ENCODE measurements at regions not wholly inside any gene's neighbourhood (a gene's known extent, or its start where the extent isn't known, plus 50 kb on each side); places are given as distances from the start of the nearest gene placed in this dataset.

GRCh38 chr7:156028521-156028920 lies 216.3 kb upstream of the SHH start:
- H3K27ac ChIP-seq: no peak overlapping the region
- H3K36me3 ChIP-seq: no peaks in the 10 kb centered on the region
- no peaks in the 10 kb centered on the region for H3K4me1 ChIP-seq
- DNase-seq: no peak
- intact Hi-C loops (cut with DNase I; ENCODE audit: low total_unique reads): no loop called here
- H3K4me3 ChIP-seq: no peak overlapping the region
- H3K9me3 ChIP-seq: no peaks in the 10 kb centered on the region
- peaks cover 0 to 4% of the 10 kb centered on the region in 2 donors for H3K27me3 ChIP-seq
- TF ChIP-seq, protein P1, sequence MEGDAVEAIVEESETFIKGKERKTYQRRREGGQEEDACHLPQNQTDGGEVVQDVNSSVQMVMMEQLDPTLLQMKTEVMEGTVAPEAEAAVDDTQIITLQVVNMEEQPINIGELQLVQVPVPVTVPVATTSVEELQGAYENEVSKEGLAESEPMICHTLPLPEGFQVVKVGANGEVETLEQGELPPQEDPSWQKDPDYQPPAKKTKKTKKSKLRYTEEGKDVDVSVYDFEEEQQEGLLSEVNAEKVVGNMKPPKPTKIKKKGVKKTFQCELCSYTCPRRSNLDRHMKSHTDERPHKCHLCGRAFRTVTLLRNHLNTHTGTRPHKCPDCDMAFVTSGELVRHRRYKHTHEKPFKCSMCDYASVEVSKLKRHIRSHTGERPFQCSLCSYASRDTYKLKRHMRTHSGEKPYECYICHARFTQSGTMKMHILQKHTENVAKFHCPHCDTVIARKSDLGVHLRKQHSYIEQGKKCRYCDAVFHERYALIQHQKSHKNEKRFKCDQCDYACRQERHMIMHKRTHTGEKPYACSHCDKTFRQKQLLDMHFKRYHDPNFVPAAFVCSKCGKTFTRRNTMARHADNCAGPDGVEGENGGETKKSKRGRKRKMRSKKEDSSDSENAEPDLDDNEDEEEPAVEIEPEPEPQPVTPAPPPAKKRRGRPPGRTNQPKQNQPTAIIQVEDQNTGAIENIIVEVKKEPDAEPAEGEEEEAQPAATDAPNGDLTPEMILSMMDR (IDR thresholded peaks at IDR 0.05): no peak

GRCh38 chr7:156027821-156028220 lies 215.6 kb upstream of the SHH start:
- TF ChIP-seq, protein P1 (IDR thresholded peaks at IDR 0.05): no peak
- Histone ChIP-seq H3K27me3 (peaks cover 0 to 4% of the 10 kb centered on the region in 2 donors), H3K36me3 (no peaks in the 10 kb centered on the region), H3K9me3 (no peaks in the 10 kb centered on the region), H3K4me3 (no peak overlapping the region), H3K27ac (no peak overlapping the region), H3K4me1 (no peaks in the 10 kb centered on the region)
- intact Hi-C loops (cut with DNase I; ENCODE audit: low total_unique reads): no loop called here
- no peak for DNase-seq

GRCh38 chr7:156026603-156027002 lies 214.3 kb upstream of the SHH start:
- no peak overlapping the region for H3K27ac ChIP-seq
- H3K4me1 ChIP-seq: no peaks in the 10 kb centered on the region
- H3K4me3 ChIP-seq: no peak overlapping the region
- peaks cover 0 to 4% of the 10 kb centered on the region in 2 donors for H3K27me3 ChIP-seq
- DNase-seq: no peak
- intact Hi-C loops (cut with DNase I; ENCODE audit: low total_unique reads): no loop called here
- TF ChIP-seq, protein P1 (IDR thresholded peaks at IDR 0.05): no peak
- no peaks in the 10 kb centered on the region for H3K9me3 ChIP-seq
- H3K36me3 ChIP-seq: no peaks in the 10 kb centered on the region

DNA sequence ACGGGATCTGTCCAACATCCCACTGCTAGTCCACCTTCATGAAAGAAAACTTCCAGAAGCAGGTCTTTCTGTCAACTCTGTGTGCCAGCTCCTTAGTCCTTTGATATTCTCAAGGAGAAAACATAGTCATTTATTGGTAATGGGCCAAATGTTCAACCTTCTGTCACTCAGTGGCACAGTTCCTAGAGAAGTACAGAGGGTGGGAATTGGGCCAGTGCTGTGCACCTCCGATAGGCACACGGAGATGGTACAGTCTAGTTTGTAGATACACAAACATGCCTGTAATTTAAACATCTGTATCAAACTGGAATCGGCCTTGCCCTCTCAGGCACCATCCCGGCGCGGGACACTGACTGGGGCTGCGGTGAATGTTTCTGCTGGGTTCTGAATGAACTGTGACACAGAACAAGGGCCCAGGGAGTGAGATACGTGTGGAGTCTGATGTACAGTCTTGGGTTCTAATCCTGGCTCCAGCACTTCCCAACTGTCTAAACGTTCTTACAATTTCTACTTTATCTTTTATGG lies 213.9 kb upstream of the SHH start:
- no peaks in the 10 kb centered on the region for H3K4me1 ChIP-seq
- intact Hi-C loops (cut with DNase I; ENCODE audit: low total_unique reads): no loop called here
- no peak for DNase-seq
- H3K27me3 ChIP-seq: peaks cover 0 to 4% of the 10 kb centered on the region in 2 donors
- no peak overlapping the region for H3K27ac ChIP-seq
- no peaks in the 10 kb centered on the region for H3K36me3 ChIP-seq
- no peak overlapping the region for H3K4me3 ChIP-seq
- H3K9me3 ChIP-seq: no peaks in the 10 kb centered on the region
- TF ChIP-seq, protein P1 (IDR thresholded peaks at IDR 0.05): no peak

DNA sequence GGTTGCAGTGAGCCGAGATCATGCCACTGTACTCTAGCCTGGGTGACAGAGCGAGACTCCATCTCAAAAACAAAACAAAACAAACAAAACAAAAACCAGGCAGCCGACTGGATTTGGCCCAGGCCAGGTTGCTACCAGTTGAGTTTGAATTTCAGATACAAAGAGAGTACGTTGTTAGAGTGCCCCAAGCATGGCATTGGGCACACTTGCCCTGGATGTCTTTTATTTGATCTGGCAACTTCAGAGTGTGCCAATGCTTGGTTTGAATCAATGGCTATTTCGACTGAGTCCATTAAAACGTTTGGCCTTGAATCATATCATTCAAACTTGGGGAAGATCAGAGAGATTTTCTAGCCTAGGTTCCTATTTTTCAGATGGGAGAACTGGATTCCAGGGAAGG lies 213.4 kb upstream of the SHH start:
- Histone ChIP-seq H3K4me1 (no peaks in the 10 kb centered on the region), H3K4me3 (no peak overlapping the region), H3K27ac (no peak overlapping the region), H3K27me3 (peaks cover 0 to 4% of the 10 kb centered on the region in 2 donors), H3K36me3 (no peaks in the 10 kb centered on the region), H3K9me3 (no peaks in the 10 kb centered on the region)
- intact Hi-C loops (cut with DNase I; ENCODE audit: low total_unique reads): no loop called here
- DNase-seq: no peak
- TF ChIP-seq, protein P1 (IDR thresholded peaks at IDR 0.05): no peak

GRCh38 chr7:156024201-156024600 lies 211.9 kb upstream of the SHH start:
- Histone ChIP-seq H3K9me3 (peaks cover 0 to 7% (median 0%) of the 10 kb centered on the region in 3 donors), H3K4me3 (no peak overlapping the region), H3K36me3 (no peaks in the 10 kb centered on the region), H3K27me3 (peaks cover 0 to 4% of the 10 kb centered on the region in 2 donors), H3K4me1 (no peaks in the 10 kb centered on the region), H3K27ac (no peak overlapping the region)
- intact Hi-C loops (cut with DNase I; ENCODE audit: low total_unique reads): no loop called here
- TF ChIP-seq, protein P1 (IDR thresholded peaks at IDR 0.05): no peak
- DNase-seq: no peak
